Parathyroid adenoma (tissue), 2 donors: ENCODE measurements at regions not wholly inside any gene's neighbourhood (a gene's known extent, or its start where the extent isn't known, plus 50 kb on each side); places are given as distances from the start of the nearest gene placed in this dataset.

Experiments used
- H2AFZ ChIP-seq: fragments of 300-600 bp; sonication (generic); one replicate; pipeline ENCODE4 v1.7.0; 2017; ENCODE audit warnings: antibody characterized with exemption, mild to moderate bottlenecking
- H3K27ac ChIP-seq: fragments of 300-600 bp; sonication (generic); one replicate; pipeline ENCODE4 v1.7.0; 2017
- H3K27me3 ChIP-seq: fragments of 300-600 bp; sonication (generic); one replicate; pipeline ENCODE4 v1.7.0; 2017; ENCODE audit warnings: low read length; ENCODE audit not compliant: control insufficient read depth, insufficient read depth
- H3K36me3 ChIP-seq: fragments of 300-600 bp; sonication (generic); one replicate; pipeline ENCODE4 v1.7.0; 2017; ENCODE audit warnings: low read length; ENCODE audit not compliant: control insufficient read depth, insufficient read depth
- H3K4me1 ChIP-seq: fragments of 300-600 bp; sonication (generic); one replicate; pipeline ENCODE4 v1.7.0; 2017; ENCODE audit warnings: control low read depth
- H3K4me2 ChIP-seq: fragments of 300-600 bp; sonication (generic); one replicate; pipeline ENCODE4 v1.7.0; 2017; ENCODE audit warnings: low read length
- H3K4me3 ChIP-seq: fragments of 300-600 bp; sonication (generic); one replicate; pipeline ENCODE4 v1.7.0; 2017; ENCODE audit warnings: low read depth, low read length
- H3K79me2 ChIP-seq: fragments of 300-600 bp; sonication (generic); one replicate; pipeline ENCODE4 v1.7.0; 2017; ENCODE audit warnings: control low read depth
- H3K9ac ChIP-seq: fragments of 300-600 bp; sonication (generic); one replicate; pipeline ENCODE4 v1.7.0; 2017; ENCODE audit warnings: mild to moderate bottlenecking
- H3K9me3 ChIP-seq: fragments of 300-600 bp; sonication (generic); one replicate; pipeline ENCODE4 v1.7.0; 2017; ENCODE audit warnings: low read length; ENCODE audit not compliant: control insufficient read depth
- TF ChIP-seq, protein P1 (sequence below): fragments of 300-600 bp; sonication (generic); IDR thresholded peaks from one replicate; pipeline ENCODE4 v1.7.0; 2017; ENCODE audit warnings: antibody characterized with exemption, mild to moderate bottlenecking
- donor health status: primary hyperparathyroidism.

DNA sequence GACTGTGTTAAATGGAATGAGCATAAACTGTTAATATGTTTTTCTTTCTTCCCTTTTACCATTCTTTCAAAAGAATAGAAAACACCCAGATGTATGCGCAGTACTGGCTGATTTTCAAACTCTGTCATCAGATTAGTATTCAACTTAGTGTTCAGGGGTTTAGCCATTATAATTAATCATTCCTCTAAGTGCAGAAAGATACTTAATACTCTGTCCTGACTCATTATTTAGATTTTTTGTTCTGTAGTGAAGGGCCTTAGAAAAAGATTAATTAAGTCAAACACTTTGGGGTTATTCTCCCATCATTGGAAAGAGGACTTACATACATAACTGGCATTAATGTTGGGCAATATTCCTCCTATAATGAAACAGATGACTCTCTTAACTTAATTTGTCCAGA, 1316.7 kb upstream of the SLC10A2 start:
- Histone ChIP-seq H3K4me2 (no peak overlapping the region), H3K9ac (no peak overlapping the region)
- TF ChIP-seq, protein P1, sequence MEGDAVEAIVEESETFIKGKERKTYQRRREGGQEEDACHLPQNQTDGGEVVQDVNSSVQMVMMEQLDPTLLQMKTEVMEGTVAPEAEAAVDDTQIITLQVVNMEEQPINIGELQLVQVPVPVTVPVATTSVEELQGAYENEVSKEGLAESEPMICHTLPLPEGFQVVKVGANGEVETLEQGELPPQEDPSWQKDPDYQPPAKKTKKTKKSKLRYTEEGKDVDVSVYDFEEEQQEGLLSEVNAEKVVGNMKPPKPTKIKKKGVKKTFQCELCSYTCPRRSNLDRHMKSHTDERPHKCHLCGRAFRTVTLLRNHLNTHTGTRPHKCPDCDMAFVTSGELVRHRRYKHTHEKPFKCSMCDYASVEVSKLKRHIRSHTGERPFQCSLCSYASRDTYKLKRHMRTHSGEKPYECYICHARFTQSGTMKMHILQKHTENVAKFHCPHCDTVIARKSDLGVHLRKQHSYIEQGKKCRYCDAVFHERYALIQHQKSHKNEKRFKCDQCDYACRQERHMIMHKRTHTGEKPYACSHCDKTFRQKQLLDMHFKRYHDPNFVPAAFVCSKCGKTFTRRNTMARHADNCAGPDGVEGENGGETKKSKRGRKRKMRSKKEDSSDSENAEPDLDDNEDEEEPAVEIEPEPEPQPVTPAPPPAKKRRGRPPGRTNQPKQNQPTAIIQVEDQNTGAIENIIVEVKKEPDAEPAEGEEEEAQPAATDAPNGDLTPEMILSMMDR: no peak

DNA sequence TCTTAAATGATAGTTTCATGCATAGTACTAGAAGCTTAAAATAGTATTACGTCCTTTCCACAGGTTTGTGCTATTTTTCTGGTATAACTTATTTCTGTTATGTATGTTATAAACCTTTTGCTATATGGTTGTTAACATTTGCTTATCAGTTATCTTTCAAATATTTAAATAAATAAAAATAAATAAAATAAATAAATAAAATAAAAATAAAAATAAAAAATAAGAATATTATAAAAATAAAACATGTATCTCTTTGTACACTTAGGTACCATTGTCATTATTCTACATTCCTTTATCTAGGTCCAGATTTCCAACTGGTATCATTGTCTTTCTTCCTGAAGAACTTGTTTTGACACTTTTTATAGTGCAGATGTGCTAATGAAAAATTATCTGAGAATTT, 1310.4 kb upstream of the SLC10A2 start:
- no peaks in the 10 kb centered on the region for H3K36me3 ChIP-seq
- H3K9me3 ChIP-seq: no peaks in the 10 kb centered on the region
- H3K9ac ChIP-seq: no peak overlapping the region
- H3K4me3 ChIP-seq: no peak overlapping the region
- H3K27me3 ChIP-seq: no peaks in the 10 kb centered on the region
- no peaks in the 10 kb centered on the region for H3K79me2 ChIP-seq
- no peak overlapping the region for H2AFZ ChIP-seq
- H3K27ac ChIP-seq: no peak overlapping the region
- no peaks in the 10 kb centered on the region for H3K4me1 ChIP-seq
- TF ChIP-seq, protein P1: no peak
- H3K4me2 ChIP-seq: no peak overlapping the region

More for the DNA sequence above, 1316.7 kb upstream of the SLC10A2 start:
- H3K4me3 ChIP-seq: no peak overlapping the region
- H2AFZ ChIP-seq: no peak overlapping the region
- no peaks in the 10 kb centered on the region for H3K27me3 ChIP-seq
- H3K36me3 ChIP-seq: no peaks in the 10 kb centered on the region
- no peak overlapping the region for H3K27ac ChIP-seq
- H3K9me3 ChIP-seq: no peaks in the 10 kb centered on the region
- no peaks in the 10 kb centered on the region for H3K4me1 ChIP-seq
- no peaks in the 10 kb centered on the region for H3K79me2 ChIP-seq

DNA sequence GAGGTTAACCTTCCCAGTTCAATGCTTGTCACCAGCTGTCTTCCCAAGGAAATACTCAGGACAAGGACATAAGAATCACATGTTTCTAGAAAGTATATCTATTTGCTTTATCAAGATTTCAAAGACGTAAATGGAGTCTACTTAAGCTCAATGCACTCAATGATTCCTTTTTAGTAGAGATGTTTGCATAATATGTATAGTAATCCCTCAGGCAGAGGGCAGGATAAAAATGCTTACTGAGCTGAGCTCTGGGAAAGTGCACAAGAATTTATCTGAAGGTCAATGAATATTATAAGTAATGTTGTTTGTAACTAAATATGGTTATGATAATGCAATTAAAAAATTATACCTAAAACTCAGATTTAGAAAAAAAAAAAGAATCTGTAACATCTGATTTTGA, 1309.4 kb upstream of the SLC10A2 start:
- Histone ChIP-seq H2AFZ (no peak overlapping the region), H3K4me2 (no peak overlapping the region), H3K36me3 (no peaks in the 10 kb centered on the region), H3K4me1 (no peaks in the 10 kb centered on the region), H3K79me2 (no peaks in the 10 kb centered on the region), H3K9ac (no peak overlapping the region), H3K27me3 (no peaks in the 10 kb centered on the region), H3K27ac (no peak overlapping the region), H3K9me3 (no peaks in the 10 kb centered on the region), H3K4me3 (no peak overlapping the region)
- TF ChIP-seq, protein P1: no peak

DNA sequence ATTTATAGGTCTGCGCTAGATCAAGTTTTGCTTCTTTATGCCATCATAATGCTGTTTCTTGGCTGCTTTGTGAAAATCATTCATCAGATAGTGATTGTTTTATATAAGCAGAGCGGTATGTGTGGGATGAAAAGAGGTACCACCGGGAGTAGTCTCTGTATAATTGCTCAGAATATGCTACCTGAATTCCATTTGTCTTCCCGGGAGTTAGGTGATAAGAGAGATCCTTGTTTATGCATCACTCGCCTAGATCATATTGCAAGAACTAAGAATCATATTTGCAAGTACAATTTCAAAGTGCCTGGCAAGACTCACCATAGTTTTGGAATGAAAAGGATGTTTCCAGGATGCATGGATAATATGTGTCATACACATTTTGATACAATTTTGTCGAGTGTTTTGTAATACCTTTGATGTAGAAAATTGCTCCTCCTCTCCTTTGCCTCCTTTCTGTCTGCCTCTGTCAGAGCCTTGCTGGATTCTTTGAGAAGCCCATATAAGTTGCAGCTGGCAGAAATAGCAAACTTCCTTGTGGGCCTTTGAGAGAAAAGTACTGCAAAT, 1306.0 kb upstream of the SLC10A2 start:
- Histone ChIP-seq H3K9ac (no peak overlapping the region), H3K4me2 (no peak overlapping the region), H3K27ac (no peak overlapping the region), H2AFZ (no peak overlapping the region), H3K27me3 (no peaks in the 10 kb centered on the region), H3K4me3 (no peak overlapping the region), H3K36me3 (no peaks in the 10 kb centered on the region), H3K79me2 (no peaks in the 10 kb centered on the region), H3K4me1 (no peaks in the 10 kb centered on the region), H3K9me3 (no peaks in the 10 kb centered on the region)
- TF ChIP-seq, protein P1: no peak

DNA sequence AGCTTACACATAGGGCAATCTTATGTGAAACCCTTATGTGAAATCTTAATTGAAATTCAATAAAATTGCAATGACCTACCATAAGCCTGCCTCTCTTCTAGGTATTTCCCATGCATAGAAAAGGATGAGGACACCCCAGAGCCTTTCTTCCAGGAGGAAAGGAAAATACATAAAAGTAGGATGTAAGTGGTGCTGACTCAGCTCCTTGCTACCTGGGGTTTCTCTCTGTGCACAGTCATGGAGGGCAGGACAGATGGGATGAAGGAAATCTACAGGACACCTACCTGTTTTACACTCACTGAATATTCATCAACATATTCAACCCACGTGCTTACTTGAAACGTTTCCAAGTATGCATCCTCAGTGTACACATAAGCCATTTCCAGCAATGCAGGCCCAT, 1299.2 kb upstream of the SLC10A2 start:
- H2AFZ ChIP-seq: no peak overlapping the region
- H3K9ac ChIP-seq: no peak overlapping the region
- TF ChIP-seq, protein P1: no peak
- no peaks in the 10 kb centered on the region for H3K27me3 ChIP-seq
- no peaks in the 10 kb centered on the region for H3K79me2 ChIP-seq
- H3K27ac ChIP-seq: no peak overlapping the region
- no peaks in the 10 kb centered on the region for H3K9me3 ChIP-seq
- H3K4me2 ChIP-seq: no peak overlapping the region
- H3K36me3 ChIP-seq: no peaks in the 10 kb centered on the region
- no peaks in the 10 kb centered on the region for H3K4me1 ChIP-seq
- no peak overlapping the region for H3K4me3 ChIP-seq
